MM.1S (cell line): ENCODE measurements at regions not wholly inside any gene's neighbourhood (a gene's known extent, or its start where the extent isn't known, plus 50 kb on each side); places are given as distances from the start of the nearest gene placed in this dataset.

Experiments used
- DNase-seq: peaks from one replicate; pipeline ENCODE4 v3.0.0-alpha.2; 2015
- H2AFZ ChIP-seq: fragments of 300-600 bp; sonication (generic); 2 replicates; pipeline ENCODE4 v1.6.0; 2016; ENCODE audit warnings: antibody characterized with exemption, low read length
- H3F3A ChIP-seq: fragments of 300-600 bp; sonication (generic); 2 replicates; pipeline ENCODE4 v1.6.1; 2016; ENCODE audit warnings: mild to moderate bottlenecking, antibody characterized with exemption, low read length, moderate library complexity, mixed read lengths; ENCODE audit not compliant: insufficient read depth
- H3K27ac ChIP-seq: fragments of 300-600 bp; sonication (generic); 2 replicates; pipeline ENCODE4 v1.5.1; 2016; ENCODE audit warnings: mild to moderate bottlenecking, low read length
- H3K27me3 ChIP-seq: fragments of 300-600 bp; sonication (generic); replicated peaks from 2 replicates; pipeline ENCODE4 v1.6.0; 2016; ENCODE audit warnings: low read length; ENCODE audit not compliant: insufficient read depth
- H3K36me3 ChIP-seq: fragments of 300-600 bp; sonication (generic); replicated peaks from 2 replicates; pipeline ENCODE4 v1.6.1; 2016; ENCODE audit warnings: mild to moderate bottlenecking, low read length, mixed read lengths; ENCODE audit not compliant: insufficient read depth
- H3K4me1 ChIP-seq: fragments of 300-600 bp; sonication (generic); 2 replicates; pipeline ENCODE4 v1.6.1; 2016; ENCODE audit warnings: low read length, mixed read lengths
- H3K4me2 ChIP-seq: fragments of 300-600 bp; sonication (generic); 2 replicates; pipeline ENCODE4 v1.6.0; 2016; ENCODE audit warnings: low read depth, low read length
- H3K4me3 ChIP-seq: fragments of 300-600 bp; sonication (generic); 2 replicates; pipeline ENCODE4 v1.5.1; 2016; ENCODE audit warnings: low read length, mixed read lengths
- H3K79me2 ChIP-seq: fragments of 300-600 bp; sonication (generic); 2 replicates; pipeline ENCODE4 v1.6.1; 2016; ENCODE audit warnings: mixed run types, low read length, mixed read lengths
- H3K9ac ChIP-seq: fragments of 300-600 bp; sonication (generic); 2 replicates; pipeline ENCODE4 v1.6.1; 2016; ENCODE audit warnings: low read length, mixed read lengths
- H3K9me2 ChIP-seq: fragments of 300-600 bp; sonication (generic); replicated peaks from 2 replicates; pipeline ENCODE4 v1.6.1; 2016; ENCODE audit warnings: mild to moderate bottlenecking, low read length, mixed read lengths; ENCODE audit not compliant: insufficient read depth
- H3K9me3 ChIP-seq: fragments of 300-600 bp; sonication (generic); replicated peaks from 2 replicates; pipeline ENCODE4 v1.6.1; 2016; ENCODE audit warnings: mild to moderate bottlenecking, low read length, mixed read lengths; ENCODE audit not compliant: insufficient read depth
- H4K20me1 ChIP-seq: fragments of 300-600 bp; sonication (generic); 2 replicates; pipeline ENCODE4 v1.6.1; 2016; ENCODE audit warnings: mild to moderate bottlenecking, low read length, moderate library complexity, mixed read lengths; ENCODE audit not compliant: insufficient read depth
- EZH2 ChIP-seq: fragments of 300-600 bp; sonication (generic); optimal IDR thresholded peaks from 2 replicates; pipeline ENCODE3; 2017; ENCODE audit warnings: low read depth, mild to moderate bottlenecking, antibody characterized with exemption, low read length, mixed read lengths
- EZH2phosphoT487 ChIP-seq: fragments of 300-600 bp; sonication (generic); IDR thresholded peaks from 2 replicates; pipeline ENCODE4 v1.6.1; 2018; ENCODE audit warnings: antibody characterized with exemption, low read length
- TF ChIP-seq, protein P1 (sequence below): fragments of 300-600 bp; sonication (generic); IDR thresholded peaks from 2 replicates; pipeline ENCODE4 v1.5.1; 2016; ENCODE audit warnings: antibody characterized with exemption, low read length, mixed read lengths

DNA sequence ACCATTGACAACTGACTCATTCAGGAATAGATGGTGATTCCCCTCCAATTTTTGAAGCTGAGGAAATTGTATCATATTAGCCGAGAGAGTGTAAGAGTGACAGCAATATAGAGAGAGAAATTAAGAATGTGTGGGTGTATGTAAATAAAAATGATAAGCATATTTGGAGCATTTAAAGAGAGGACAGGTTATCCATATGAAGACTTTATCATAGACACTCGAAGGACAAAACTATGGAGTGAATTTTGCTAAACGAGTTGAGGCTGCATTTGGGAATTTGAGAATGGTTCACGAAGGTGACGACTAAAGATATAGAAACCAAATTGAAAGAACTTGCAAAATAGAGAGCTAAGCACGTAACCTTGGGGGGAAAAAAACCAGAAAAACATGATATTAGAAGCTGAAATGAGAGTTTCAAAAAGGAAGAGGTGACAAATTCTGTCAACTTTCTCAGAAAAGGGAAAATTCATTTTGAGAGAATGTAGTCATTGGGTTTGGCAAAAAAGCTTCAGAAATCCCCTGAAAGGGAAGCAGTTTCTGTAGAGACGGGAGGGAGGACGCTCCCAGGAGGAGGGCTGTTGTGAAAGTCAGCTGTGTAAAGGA is 129.7 kb downstream of the KCNJ2 start:
- Histone ChIP-seq H3K27ac (no peak overlapping the region), H3K79me2 (no peaks in the 10 kb centered on the region), H3K4me3 (no peak overlapping the region), H3K4me2 (no peak overlapping the region), H4K20me1 (no peaks in the 10 kb centered on the region), H2AFZ (no peak overlapping the region), H3K36me3 (no peaks in the 10 kb centered on the region), H3F3A (no peaks in the 10 kb centered on the region), H3K9me3 (no peaks in the 10 kb centered on the region), H3K9me2 (no peaks in the 10 kb centered on the region), H3K27me3 (no peaks in the 10 kb centered on the region), H3K9ac (no peak overlapping the region), H3K4me1 (no peaks in the 10 kb centered on the region)
- peak; percentile 40 for DNase-seq
- no peak for TF ChIP-seq EZH2phosphoT487

DNA sequence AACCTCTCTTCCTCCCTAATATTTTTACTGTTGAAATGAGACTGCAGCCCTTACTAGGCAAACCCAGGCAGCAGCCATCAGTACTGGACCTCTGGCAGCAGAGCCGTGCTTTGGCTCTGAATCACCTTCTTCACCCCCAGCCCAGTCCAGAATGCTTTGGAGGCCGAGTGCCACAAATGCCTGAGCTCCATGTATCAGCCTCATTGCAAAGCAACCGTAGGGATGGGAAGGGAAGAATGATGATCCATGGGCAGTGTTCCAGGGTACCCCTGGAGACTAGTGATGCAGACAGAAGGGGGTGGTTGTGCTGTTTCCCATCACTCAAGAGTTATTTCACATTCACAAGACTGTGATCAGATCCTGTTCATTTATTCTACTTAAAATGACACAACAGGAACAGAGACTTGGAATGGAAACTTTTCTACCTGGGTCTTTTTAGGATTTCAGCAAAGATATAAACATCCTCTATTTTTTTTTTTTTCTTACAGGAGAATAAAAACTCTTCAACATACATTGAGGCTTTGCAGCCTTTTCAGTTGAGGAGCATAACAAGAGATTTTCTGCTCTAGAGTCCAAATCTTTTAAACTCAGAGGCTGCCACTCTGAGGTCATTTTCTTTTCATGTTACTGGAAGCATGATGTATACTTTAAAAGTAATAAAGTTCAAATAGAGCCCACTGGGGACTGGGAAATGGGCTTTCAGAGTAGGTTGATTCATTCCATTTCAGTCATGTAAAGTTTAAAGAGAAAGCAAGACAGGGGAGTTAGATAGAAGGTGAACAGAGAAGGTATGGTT is 138.3 kb downstream of the KCNJ2 start:
- H3K4me1 ChIP-seq = no peaks in the 10 kb centered on the region
- no peak overlapping the region for H2AFZ ChIP-seq
- TF ChIP-seq, protein P1, sequence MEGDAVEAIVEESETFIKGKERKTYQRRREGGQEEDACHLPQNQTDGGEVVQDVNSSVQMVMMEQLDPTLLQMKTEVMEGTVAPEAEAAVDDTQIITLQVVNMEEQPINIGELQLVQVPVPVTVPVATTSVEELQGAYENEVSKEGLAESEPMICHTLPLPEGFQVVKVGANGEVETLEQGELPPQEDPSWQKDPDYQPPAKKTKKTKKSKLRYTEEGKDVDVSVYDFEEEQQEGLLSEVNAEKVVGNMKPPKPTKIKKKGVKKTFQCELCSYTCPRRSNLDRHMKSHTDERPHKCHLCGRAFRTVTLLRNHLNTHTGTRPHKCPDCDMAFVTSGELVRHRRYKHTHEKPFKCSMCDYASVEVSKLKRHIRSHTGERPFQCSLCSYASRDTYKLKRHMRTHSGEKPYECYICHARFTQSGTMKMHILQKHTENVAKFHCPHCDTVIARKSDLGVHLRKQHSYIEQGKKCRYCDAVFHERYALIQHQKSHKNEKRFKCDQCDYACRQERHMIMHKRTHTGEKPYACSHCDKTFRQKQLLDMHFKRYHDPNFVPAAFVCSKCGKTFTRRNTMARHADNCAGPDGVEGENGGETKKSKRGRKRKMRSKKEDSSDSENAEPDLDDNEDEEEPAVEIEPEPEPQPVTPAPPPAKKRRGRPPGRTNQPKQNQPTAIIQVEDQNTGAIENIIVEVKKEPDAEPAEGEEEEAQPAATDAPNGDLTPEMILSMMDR = no peak
- H3K36me3 ChIP-seq = no peaks in the 10 kb centered on the region
- no peak for DNase-seq
- no peaks in the 10 kb centered on the region for H4K20me1 ChIP-seq
- no peak overlapping the region for H3K4me3 ChIP-seq
- H3K27me3 ChIP-seq = no peaks in the 10 kb centered on the region
- H3K9ac ChIP-seq = no peak overlapping the region
- no peaks in the 10 kb centered on the region for H3K9me3 ChIP-seq
- H3K79me2 ChIP-seq = no peaks in the 10 kb centered on the region
- no peaks in the 10 kb centered on the region for H3K9me2 ChIP-seq
- no peaks in the 10 kb centered on the region for H3F3A ChIP-seq
- H3K4me2 ChIP-seq = no peak overlapping the region
- H3K27ac ChIP-seq = no peak overlapping the region

DNA sequence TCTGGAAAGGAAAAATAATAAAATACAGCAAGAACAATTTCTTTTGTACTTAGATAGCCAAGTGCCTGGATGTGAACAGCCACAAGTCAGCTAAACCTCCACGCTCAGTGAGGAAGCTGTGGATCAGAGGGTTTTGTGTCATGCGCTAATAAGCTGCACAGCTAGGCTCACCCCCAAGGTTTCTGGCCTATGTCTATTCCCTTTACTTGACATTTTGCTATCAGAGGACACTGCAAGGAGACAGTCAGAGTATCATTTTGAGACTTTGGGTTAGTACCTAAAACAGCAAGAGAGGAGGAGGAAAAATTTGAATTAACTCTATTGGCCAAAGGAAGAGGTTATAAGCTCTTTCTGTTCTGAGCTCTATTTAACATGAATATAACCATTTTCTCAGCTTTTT is 139.3 kb downstream of the KCNJ2 start:
- Histone ChIP-seq H3K79me2 (no peaks in the 10 kb centered on the region), H3K4me1 (no peaks in the 10 kb centered on the region), H3K27me3 (no peaks in the 10 kb centered on the region), H3K4me3 (no peak overlapping the region), H3K36me3 (no peaks in the 10 kb centered on the region), H3K9me2 (no peaks in the 10 kb centered on the region), H2AFZ (no peak overlapping the region), H3K9me3 (no peaks in the 10 kb centered on the region), H3K4me2 (no peak overlapping the region), H4K20me1 (no peaks in the 10 kb centered on the region), H3K9ac (no peak overlapping the region), H3F3A (no peaks in the 10 kb centered on the region), H3K27ac (no peak overlapping the region)
- TF ChIP-seq EZH2 = no peak
- no peak for DNase-seq

DNA sequence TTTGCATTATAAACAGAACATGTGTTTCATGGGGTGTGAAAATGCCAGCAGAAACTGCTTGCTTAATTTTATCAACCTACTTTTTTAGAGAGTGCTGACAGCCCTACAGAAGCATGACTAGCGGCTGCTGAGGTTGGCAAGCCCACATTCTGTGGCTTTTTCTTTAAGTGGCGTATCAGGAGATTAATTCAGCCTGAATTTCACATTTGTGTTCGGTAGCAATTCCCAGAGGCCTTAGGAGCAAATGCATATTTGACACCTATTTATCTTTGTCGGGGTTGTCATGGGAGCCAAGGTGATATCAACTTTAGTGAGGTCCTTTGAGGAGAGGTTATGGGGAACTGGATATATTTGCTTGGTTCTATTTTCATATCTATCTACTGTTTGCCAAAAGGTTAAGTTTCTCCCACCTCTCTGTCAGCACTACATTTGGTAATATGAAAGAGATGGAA is 140.9 kb downstream of the KCNJ2 start:
- H3F3A ChIP-seq = no peaks in the 10 kb centered on the region
- no peaks in the 10 kb centered on the region for H3K4me1 ChIP-seq
- no peaks in the 10 kb centered on the region for H3K27me3 ChIP-seq
- H3K4me2 ChIP-seq = no peak overlapping the region
- no peak for DNase-seq
- no peaks in the 10 kb centered on the region for H3K79me2 ChIP-seq
- no peak overlapping the region for H3K9ac ChIP-seq
- no peaks in the 10 kb centered on the region for H3K36me3 ChIP-seq
- H3K27ac ChIP-seq = no peak overlapping the region
- H4K20me1 ChIP-seq = no peaks in the 10 kb centered on the region
- H3K4me3 ChIP-seq = no peak overlapping the region
- H3K9me2 ChIP-seq = no peaks in the 10 kb centered on the region
- TF ChIP-seq, protein P1 = no peak
- TF ChIP-seq EZH2 (no peak), EZH2phosphoT487 (no peak)
- no peaks in the 10 kb centered on the region for H3K9me3 ChIP-seq
- H2AFZ ChIP-seq = no peak overlapping the region
